ENCODE measurements at regions not wholly inside any gene's neighbourhood (a gene's known extent, or its start where the extent isn't known, plus 50 kb on each side); places are given as distances from the start of the nearest gene placed in this dataset.

- Histone ChIP-seq H3K27me3 (ENCODE audit: control insufficient read depth, insufficient read depth, low read length) (no peaks in the 10 kb centered on the region), H3K36me3 (ENCODE audit: control insufficient read depth, insufficient read depth, low read length) (no peaks in the 10 kb centered on the region), H3K9ac (ENCODE audit: low read depth, low read length) (no peak overlapping the region), H3K4me3 (ENCODE audit: low read depth, low read length) (no peak overlapping the region), H3K4me1 (ENCODE audit: control insufficient read depth, insufficient read depth, low read length) (no peaks in the 10 kb centered on the region), H3K9me3 (ENCODE audit: control insufficient read depth, insufficient read depth, low read length) (no peaks in the 10 kb centered on the region)
Observed at GRCh38 chr20:12056839-12057238, 139.1 kb downstream of the BTBD3 start.

GRCh38 chr20:12057778-12058177 is 140.1 kb downstream of the BTBD3 start:
- Histone ChIP-seq H3K9me3 (ENCODE audit: control insufficient read depth, insufficient read depth, low read length) (no peaks in the 10 kb centered on the region), H3K36me3 (ENCODE audit: control insufficient read depth, insufficient read depth, low read length) (no peaks in the 10 kb centered on the region), H3K9ac (ENCODE audit: low read depth, low read length) (no peak overlapping the region), H3K4me1 (ENCODE audit: control insufficient read depth, insufficient read depth, low read length) (no peaks in the 10 kb centered on the region), H3K27me3 (ENCODE audit: control insufficient read depth, insufficient read depth, low read length) (no peaks in the 10 kb centered on the region), H3K4me3 (ENCODE audit: low read depth, low read length) (no peak overlapping the region)

GRCh38 chr20:12058216-12058615 is 140.5 kb downstream of the BTBD3 start:
- no peaks in the 10 kb centered on the region for H3K4me1 ChIP-seq (ENCODE audit: control insufficient read depth, insufficient read depth, low read length)
- no peaks in the 10 kb centered on the region for H3K36me3 ChIP-seq (ENCODE audit: control insufficient read depth, insufficient read depth, low read length)
- no peaks in the 10 kb centered on the region for H3K9me3 ChIP-seq (ENCODE audit: control insufficient read depth, insufficient read depth, low read length)

GRCh38 chr20:12061466-12061865 is 143.8 kb downstream of the BTBD3 start:
- Histone ChIP-seq H3K27me3 (ENCODE audit: control insufficient read depth, insufficient read depth, low read length) (no peaks in the 10 kb centered on the region), H3K36me3 (ENCODE audit: control insufficient read depth, insufficient read depth, low read length) (no peaks in the 10 kb centered on the region)

More at GRCh38 chr20:12058216-12058615, 140.5 kb downstream of the BTBD3 start:
- Histone ChIP-seq H3K27me3 (ENCODE audit: control insufficient read depth, insufficient read depth, low read length) (no peaks in the 10 kb centered on the region), H3K4me3 (ENCODE audit: low read depth, low read length) (no peak overlapping the region), H3K9ac (ENCODE audit: low read depth, low read length) (no peak overlapping the region)

GRCh38 chr20:12063106-12063684 is 145.5 kb downstream of the BTBD3 start:
- Histone ChIP-seq H3K9me3 (ENCODE audit: control insufficient read depth, insufficient read depth, low read length) (no peaks in the 10 kb centered on the region), H3K4me3 (ENCODE audit: low read depth, low read length) (no peak overlapping the region), H3K36me3 (ENCODE audit: control insufficient read depth, insufficient read depth, low read length) (no peaks in the 10 kb centered on the region), H3K27me3 (ENCODE audit: control insufficient read depth, insufficient read depth, low read length) (no peaks in the 10 kb centered on the region), H3K9ac (ENCODE audit: low read depth, low read length) (no peak overlapping the region), H3K4me1 (ENCODE audit: control insufficient read depth, insufficient read depth, low read length) (peaks cover 6% of the 10 kb centered on the region)

More at GRCh38 chr20:12061466-12061865, 143.8 kb downstream of the BTBD3 start:
- Histone ChIP-seq H3K4me3 (ENCODE audit: low read depth, low read length) (no peak overlapping the region), H3K4me1 (ENCODE audit: control insufficient read depth, insufficient read depth, low read length) (no peaks in the 10 kb centered on the region), H3K9me3 (ENCODE audit: control insufficient read depth, insufficient read depth, low read length) (no peaks in the 10 kb centered on the region), H3K9ac (ENCODE audit: low read depth, low read length) (no peak overlapping the region)

- H3K27me3 ChIP-seq (ENCODE audit: control insufficient read depth, insufficient read depth, low read length), result no peaks in the 10 kb centered on the region
- no peaks in the 10 kb centered on the region for H3K36me3 ChIP-seq (ENCODE audit: control insufficient read depth, insufficient read depth, low read length)
- no peaks in the 10 kb centered on the region for H3K9me3 ChIP-seq (ENCODE audit: control insufficient read depth, insufficient read depth, low read length)
- H3K9ac ChIP-seq (ENCODE audit: low read depth, low read length), result no peak overlapping the region
- H3K4me1 ChIP-seq (ENCODE audit: control insufficient read depth, insufficient read depth, low read length), result peaks cover 9% of the 10 kb centered on the region
- H3K4me3 ChIP-seq (ENCODE audit: low read depth, low read length), result no peak overlapping the region
Observed at GRCh38 chr20:12064540-12064939, 146.8 kb downstream of the BTBD3 start.

- Histone ChIP-seq H3K9me3 (ENCODE audit: control insufficient read depth, insufficient read depth, low read length) (no peaks in the 10 kb centered on the region), H3K4me1 (ENCODE audit: control insufficient read depth, insufficient read depth, low read length) (peaks cover 9% of the 10 kb centered on the region), H3K36me3 (ENCODE audit: control insufficient read depth, insufficient read depth, low read length) (no peaks in the 10 kb centered on the region), H3K9ac (ENCODE audit: low read depth, low read length) (no peak overlapping the region), H3K4me3 (ENCODE audit: low read depth, low read length) (no peak overlapping the region), H3K27me3 (ENCODE audit: control insufficient read depth, insufficient read depth, low read length) (no peaks in the 10 kb centered on the region)
Observed at GRCh38 chr20:12067686-12068085, 150.0 kb downstream of the BTBD3 start.

- peaks cover 9% of the 10 kb centered on the region for H3K4me1 ChIP-seq (ENCODE audit: control insufficient read depth, insufficient read depth, low read length)
- H3K27me3 ChIP-seq (ENCODE audit: control insufficient read depth, insufficient read depth, low read length), result no peaks in the 10 kb centered on the region
- H3K9me3 ChIP-seq (ENCODE audit: control insufficient read depth, insufficient read depth, low read length), result no peaks in the 10 kb centered on the region
- H3K4me3 ChIP-seq (ENCODE audit: low read depth, low read length), result no peak overlapping the region
- no peaks in the 10 kb centered on the region for H3K36me3 ChIP-seq (ENCODE audit: control insufficient read depth, insufficient read depth, low read length)
- H3K9ac ChIP-seq (ENCODE audit: low read depth, low read length), result no peak overlapping the region
Observed at GRCh38 chr20:12068121-12068520, 150.4 kb downstream of the BTBD3 start.

GRCh38 chr20:12069181-12069580 is 151.5 kb downstream of the BTBD3 start:
- no peak overlapping the region for H3K9ac ChIP-seq (ENCODE audit: low read depth, low read length)
- H3K27me3 ChIP-seq (ENCODE audit: control insufficient read depth, insufficient read depth, low read length), result no peaks in the 10 kb centered on the region
- no peaks in the 10 kb centered on the region for H3K9me3 ChIP-seq (ENCODE audit: control insufficient read depth, insufficient read depth, low read length)
- no peaks in the 10 kb centered on the region for H3K36me3 ChIP-seq (ENCODE audit: control insufficient read depth, insufficient read depth, low read length)
- no peak overlapping the region for H3K4me3 ChIP-seq (ENCODE audit: low read depth, low read length)
- peaks cover 9% of the 10 kb centered on the region for H3K4me1 ChIP-seq (ENCODE audit: control insufficient read depth, insufficient read depth, low read length)

- Histone ChIP-seq H3K27me3 (ENCODE audit: control insufficient read depth, insufficient read depth, low read length) (no peaks in the 10 kb centered on the region), H3K36me3 (ENCODE audit: control insufficient read depth, insufficient read depth, low read length) (no peaks in the 10 kb centered on the region), H3K9ac (ENCODE audit: low read depth, low read length) (no peak overlapping the region), H3K4me3 (ENCODE audit: low read depth, low read length) (no peak overlapping the region), H3K9me3 (ENCODE audit: control insufficient read depth, insufficient read depth, low read length) (no peaks in the 10 kb centered on the region), H3K4me1 (ENCODE audit: control insufficient read depth, insufficient read depth, low read length) (peaks cover 9% of the 10 kb centered on the region)
Observed at GRCh38 chr20:12072221-12072953, 154.7 kb downstream of the BTBD3 start.

- no peaks in the 10 kb centered on the region for H3K27me3 ChIP-seq (ENCODE audit: control insufficient read depth, insufficient read depth, low read length)
- H3K9ac ChIP-seq (ENCODE audit: low read depth, low read length), result no peak overlapping the region
- H3K4me1 ChIP-seq (ENCODE audit: control insufficient read depth, insufficient read depth, low read length), result peaks cover 5% of the 10 kb centered on the region
- no peak overlapping the region for H3K4me3 ChIP-seq (ENCODE audit: low read depth, low read length)
- H3K36me3 ChIP-seq (ENCODE audit: control insufficient read depth, insufficient read depth, low read length), result no peaks in the 10 kb centered on the region
- H3K9me3 ChIP-seq (ENCODE audit: control insufficient read depth, insufficient read depth, low read length), result no peaks in the 10 kb centered on the region
Observed at GRCh38 chr20:12072954-12073264, 155.2 kb downstream of the BTBD3 start.

GRCh38 chr20:12074111-12074655 is 156.5 kb downstream of the BTBD3 start:
- Histone ChIP-seq H3K4me3 (ENCODE audit: low read depth, low read length) (no peak overlapping the region), H3K36me3 (ENCODE audit: control insufficient read depth, insufficient read depth, low read length) (no peaks in the 10 kb centered on the region), H3K27me3 (ENCODE audit: control insufficient read depth, insufficient read depth, low read length) (no peaks in the 10 kb centered on the region), H3K4me1 (ENCODE audit: control insufficient read depth, insufficient read depth, low read length) (no peaks in the 10 kb centered on the region), H3K9ac (ENCODE audit: low read depth, low read length) (no peak overlapping the region), H3K9me3 (ENCODE audit: control insufficient read depth, insufficient read depth, low read length) (no peaks in the 10 kb centered on the region)
